ENCODE measurements at regions not wholly inside any gene's neighbourhood (a gene's known extent, or its start where the extent isn't known, plus 50 kb on each side); places are given as distances from the start of the nearest gene placed in this dataset.

DNA sequence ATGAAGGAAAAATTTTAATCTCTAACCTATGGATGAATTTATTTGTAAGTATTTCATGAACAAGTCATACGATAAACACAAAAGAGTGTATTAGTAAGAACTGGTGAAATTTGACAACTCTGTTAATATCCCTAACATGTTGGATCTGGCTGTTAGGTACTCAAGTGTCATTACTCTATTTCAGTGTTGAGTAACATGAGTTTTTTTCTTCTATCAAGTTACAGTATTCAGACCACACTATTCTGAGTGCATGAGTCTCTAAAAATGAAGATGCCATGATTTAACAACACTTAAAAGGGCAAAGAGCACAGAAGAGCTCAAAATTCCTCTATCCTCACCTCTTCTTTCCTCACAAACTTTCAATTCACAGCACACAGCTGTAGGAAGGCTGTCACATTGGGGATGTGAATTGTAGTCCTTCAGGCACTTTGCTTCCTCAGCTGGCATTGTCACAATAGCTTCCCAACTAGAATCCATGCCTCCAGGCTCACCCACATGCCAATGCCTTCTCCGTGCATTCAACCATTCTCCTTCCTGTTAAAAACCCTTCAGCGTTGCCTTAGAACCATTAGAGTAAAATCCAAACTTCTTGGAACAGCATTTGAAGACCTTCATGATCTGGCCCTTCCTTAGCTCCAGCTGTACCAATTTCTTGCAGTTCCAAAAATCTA is 73.7 kb upstream of the DBX2 start:
- no peak overlapping the region for H3K27ac ChIP-seq (replicated peaks)
- H3K27me3 ChIP-seq (ENCODE audit: low read depth) = no peaks in the 10 kb centered on the region
- no peak for DNase-seq
- intact Hi-C loops (cut with micrococcal nuclease) = no loop called here
- H3K36me3 ChIP-seq = no peaks in the 10 kb centered on the region
- TF ChIP-seq, protein P1, sequence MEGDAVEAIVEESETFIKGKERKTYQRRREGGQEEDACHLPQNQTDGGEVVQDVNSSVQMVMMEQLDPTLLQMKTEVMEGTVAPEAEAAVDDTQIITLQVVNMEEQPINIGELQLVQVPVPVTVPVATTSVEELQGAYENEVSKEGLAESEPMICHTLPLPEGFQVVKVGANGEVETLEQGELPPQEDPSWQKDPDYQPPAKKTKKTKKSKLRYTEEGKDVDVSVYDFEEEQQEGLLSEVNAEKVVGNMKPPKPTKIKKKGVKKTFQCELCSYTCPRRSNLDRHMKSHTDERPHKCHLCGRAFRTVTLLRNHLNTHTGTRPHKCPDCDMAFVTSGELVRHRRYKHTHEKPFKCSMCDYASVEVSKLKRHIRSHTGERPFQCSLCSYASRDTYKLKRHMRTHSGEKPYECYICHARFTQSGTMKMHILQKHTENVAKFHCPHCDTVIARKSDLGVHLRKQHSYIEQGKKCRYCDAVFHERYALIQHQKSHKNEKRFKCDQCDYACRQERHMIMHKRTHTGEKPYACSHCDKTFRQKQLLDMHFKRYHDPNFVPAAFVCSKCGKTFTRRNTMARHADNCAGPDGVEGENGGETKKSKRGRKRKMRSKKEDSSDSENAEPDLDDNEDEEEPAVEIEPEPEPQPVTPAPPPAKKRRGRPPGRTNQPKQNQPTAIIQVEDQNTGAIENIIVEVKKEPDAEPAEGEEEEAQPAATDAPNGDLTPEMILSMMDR (IDR thresholded peaks at IDR 0.05; ENCODE audit: borderline replicate concordance) = no peak
- no peaks in the 10 kb centered on the region for H3K9me3 ChIP-seq (replicated peaks)
- no peaks in the 10 kb centered on the region for H3K4me1 ChIP-seq
- H3K4me3 ChIP-seq = no peak overlapping the region

DNA sequence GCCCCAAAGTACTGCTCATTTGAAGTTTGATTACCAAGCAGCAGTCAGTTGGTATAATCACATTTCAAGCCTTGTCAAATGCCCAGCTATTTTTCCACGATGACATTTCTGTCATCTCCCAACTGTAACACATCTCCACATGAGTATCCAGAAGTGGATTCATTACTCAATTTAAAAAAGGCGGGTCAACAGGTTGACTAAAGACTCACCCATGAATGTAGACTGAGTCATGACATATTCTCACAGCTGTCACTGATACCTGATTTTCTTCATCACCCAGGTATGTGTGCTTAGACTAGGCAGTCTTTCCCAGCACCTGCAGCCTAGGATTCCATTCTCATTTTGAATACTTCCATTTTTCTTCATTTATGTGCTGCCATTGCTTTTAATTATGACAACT is 75.1 kb upstream of the DBX2 start:
- intact Hi-C loops (cut with micrococcal nuclease) = no loop called here
- Histone ChIP-seq H3K36me3 (no peaks in the 10 kb centered on the region), H3K4me1 (no peaks in the 10 kb centered on the region), H3K27ac (replicated peaks) (no peak overlapping the region), H3K27me3 (ENCODE audit: low read depth) (no peaks in the 10 kb centered on the region), H3K4me3 (no peak overlapping the region), H3K9me3 (replicated peaks) (no peaks in the 10 kb centered on the region)
- no peak for DNase-seq
- TF ChIP-seq, protein P1 (IDR thresholded peaks at IDR 0.05; ENCODE audit: borderline replicate concordance) = no peak

DNA sequence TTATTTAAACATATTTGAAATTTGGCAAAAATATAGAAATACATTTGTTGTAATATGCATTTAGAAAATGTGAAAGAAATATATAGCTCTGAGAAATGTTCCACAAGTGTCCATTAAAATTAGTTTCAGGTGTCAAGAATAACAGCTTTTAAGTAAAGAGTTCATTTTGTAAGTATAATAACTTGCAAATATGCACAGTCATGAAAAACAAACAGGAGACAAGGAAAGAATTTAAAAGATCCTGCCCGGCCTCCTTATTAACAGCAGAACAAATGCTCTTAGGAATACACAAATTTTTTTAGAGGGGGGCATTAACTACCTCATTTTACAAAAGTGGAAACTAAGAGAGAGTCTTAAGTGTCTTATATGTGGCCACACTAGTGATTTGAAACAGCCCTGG is 77.7 kb upstream of the DBX2 start:
- Histone ChIP-seq H3K27me3 (ENCODE audit: low read depth) (peaks cover 13% of the 10 kb centered on the region), H3K36me3 (no peaks in the 10 kb centered on the region), H3K4me1 (no peaks in the 10 kb centered on the region), H3K4me3 (no peak overlapping the region), H3K27ac (replicated peaks) (no peak overlapping the region), H3K9me3 (replicated peaks) (no peaks in the 10 kb centered on the region)
- intact Hi-C loops (cut with micrococcal nuclease) = no loop called here
- TF ChIP-seq, protein P1 (IDR thresholded peaks at IDR 0.05; ENCODE audit: borderline replicate concordance) = no peak
- no peak for DNase-seq

DNA sequence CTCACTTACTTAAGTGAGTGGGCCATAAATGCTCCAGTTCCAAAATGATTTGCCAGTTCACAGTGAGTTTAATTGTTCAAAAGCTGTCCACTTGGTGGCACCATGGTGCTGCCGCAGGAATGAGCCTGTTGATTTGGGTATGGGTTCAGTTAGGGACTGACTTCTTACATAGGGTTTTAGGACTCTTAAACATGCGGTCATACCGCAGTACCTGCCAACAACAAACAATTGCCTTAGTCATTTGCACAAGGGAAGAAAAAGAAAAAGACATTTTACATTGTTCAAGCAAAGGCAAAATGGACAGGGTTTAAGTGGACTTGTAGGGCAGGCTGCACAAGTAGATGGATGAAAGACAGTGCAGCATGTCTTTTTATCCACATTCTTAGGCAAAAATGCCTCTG is 80.0 kb upstream of the DBX2 start:
- H3K27ac ChIP-seq (replicated peaks) = no peak overlapping the region
- peaks cover 13% of the 10 kb centered on the region for H3K27me3 ChIP-seq (ENCODE audit: low read depth)
- H3K36me3 ChIP-seq = no peaks in the 10 kb centered on the region
- intact Hi-C loops (cut with micrococcal nuclease) = no loop called here
- H3K4me1 ChIP-seq = no peaks in the 10 kb centered on the region
- H3K4me3 ChIP-seq = no peak overlapping the region
- TF ChIP-seq, protein P1 (IDR thresholded peaks at IDR 0.05; ENCODE audit: borderline replicate concordance) = peak; percentile 71
- DNase-seq = no peak
- peaks cover 6% of the 10 kb centered on the region for H3K9me3 ChIP-seq (replicated peaks)

DNA sequence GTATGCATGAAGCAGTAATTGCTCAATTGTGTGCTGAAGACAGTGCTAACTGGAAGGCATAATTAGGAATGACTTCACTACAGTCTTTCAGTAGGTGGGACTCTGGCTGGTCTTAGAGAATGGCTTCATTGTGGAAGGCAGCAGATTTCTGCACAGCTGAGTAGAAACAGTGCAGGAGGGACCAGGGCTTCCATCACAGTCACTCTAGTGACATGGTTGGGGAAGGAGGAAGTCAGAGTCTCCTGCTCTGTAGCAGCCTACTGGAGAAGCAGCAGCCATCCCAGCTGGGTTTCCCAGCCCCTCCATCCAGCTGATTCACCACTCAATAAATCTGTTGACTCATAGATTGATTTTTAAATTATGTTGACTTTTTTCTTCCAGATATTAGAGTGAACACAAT is 80.6 kb upstream of the DBX2 start:
- TF ChIP-seq, protein P1 (IDR thresholded peaks at IDR 0.05; ENCODE audit: borderline replicate concordance) = no peak
- no peak overlapping the region for H3K27ac ChIP-seq (replicated peaks)

More for the DNA sequence above, 80.6 kb upstream of the DBX2 start:
- H3K4me1 ChIP-seq = no peaks in the 10 kb centered on the region
- peaks cover 6% of the 10 kb centered on the region for H3K9me3 ChIP-seq (replicated peaks)
- H3K36me3 ChIP-seq = no peaks in the 10 kb centered on the region
- H3K27me3 ChIP-seq (ENCODE audit: low read depth) = peaks cover 13% of the 10 kb centered on the region
- DNase-seq = no peak
- intact Hi-C loops (cut with micrococcal nuclease) = no loop called here
- H3K4me3 ChIP-seq = no peak overlapping the region
